Neuronal stem cell (in vitro differentiated cells): ENCODE measurements at regions not wholly inside any gene's neighbourhood (a gene's known extent, or its start where the extent isn't known, plus 50 kb on each side); places are given as distances from the start of the nearest gene placed in this dataset.

ENCODE experiments used
- DNase-seq: peaks from one replicate; pipeline ENCODE4 v3.0.0-alpha.2; 2013; ENCODE audit warnings: low spot score
- H2AFZ ChIP-seq: one replicate; pipeline ENCODE4 v1.6.1; 2013; ENCODE audit warnings: mild to moderate bottlenecking, low read length, inconsistent platforms
- H2AK5ac ChIP-seq: 2 replicates; pipeline ENCODE4 v1.6.1; 2013; ENCODE audit warnings: low read depth, mild to moderate bottlenecking, inconsistent platforms, low read length, moderate library complexity, mixed read lengths
- H2BK120ac ChIP-seq: 2 replicates; pipeline ENCODE4 v1.6.1; 2013; ENCODE audit warnings: low read depth, mild to moderate bottlenecking, inconsistent platforms, low read length, moderate library complexity, mixed read lengths
- H2BK12ac ChIP-seq: one replicate; pipeline ENCODE4 v1.6.1; 2013; ENCODE audit warnings: low read length, inconsistent platforms
- H2BK15ac ChIP-seq: 2 replicates; pipeline ENCODE4 v1.6.1; 2013; ENCODE audit warnings: mild to moderate bottlenecking, low read length, inconsistent platforms, mixed read lengths
- H2BK5ac ChIP-seq: one replicate; pipeline ENCODE4 v1.6.1; 2013; ENCODE audit warnings: inconsistent platforms, mild to moderate bottlenecking, low read length, moderate library complexity
- H3K14ac ChIP-seq: one replicate; pipeline ENCODE4 v1.6.1; 2013; ENCODE audit warnings: low read length, inconsistent platforms
- H3K18ac ChIP-seq: 2 replicates; pipeline ENCODE4 v1.6.1; 2013; ENCODE audit warnings: low read length, inconsistent platforms
- H3K23ac ChIP-seq: 2 replicates; pipeline ENCODE4 v1.6.1; 2013; ENCODE audit warnings: low read depth, mild to moderate bottlenecking, mixed read lengths, low read length, inconsistent platforms; ENCODE audit not compliant: poor library complexity
- H3K27ac ChIP-seq: replicated peaks from 3 replicates; pipeline ENCODE4 v1.5.1; 2013; ENCODE audit warnings: low read length, inconsistent platforms
- H3K27me3 ChIP-seq, 3 experiments: 2 replicates each; pipeline ENCODE4 v1.6.1; 2013; ENCODE audit warnings: low read length in 3 of 3, mild to moderate bottlenecking in 2 of 3, inconsistent platforms in 1 of 3, low read depth in 1 of 3, mixed read lengths in 1 of 3, moderate library complexity in 1 of 3; ENCODE audit not compliant: control insufficient read depth in 3 of 3, insufficient read depth in 3 of 3
- H3K36me3 ChIP-seq, 2 donors: replicated peaks in 1 of 2; 2 replicates each; pipeline ENCODE4 v1.6.1; 2013; ENCODE audit warnings: low read length in 2 of 2; ENCODE audit not compliant: control insufficient read depth in 2 of 2, insufficient read depth in 2 of 2
- H3K4ac ChIP-seq: 2 replicates; pipeline ENCODE4 v1.6.1; 2013; ENCODE audit warnings: inconsistent platforms, mild to moderate bottlenecking, low read length, moderate library complexity
- H3K4me1 ChIP-seq, 2 donors: 1 replicate in 1 of 2; 2 replicates in 1 of 2; pipeline ENCODE4 v1.6.1; 2013; ENCODE audit warnings: low read length in 2 of 2, low read depth in 1 of 2; ENCODE audit not compliant: control insufficient read depth in 2 of 2, insufficient read depth in 1 of 2
- H3K4me2 ChIP-seq: one replicate; pipeline ENCODE4 v1.6.1; 2013; ENCODE audit warnings: mild to moderate bottlenecking, low read length, inconsistent platforms; ENCODE audit not compliant: insufficient read depth, poor library complexity, severe bottlenecking
- H3K4me3 ChIP-seq, 2 donors: 2 replicates each; pipeline ENCODE4 v1.5.1; 2013; ENCODE audit warnings: low read length in 2 of 2, mild to moderate bottlenecking in 2 of 2, inconsistent platforms in 1 of 2, moderate library complexity in 1 of 2
- H3K79me1 ChIP-seq: one replicate; pipeline ENCODE4 v1.6.1; 2013; ENCODE audit warnings: low read depth, mild to moderate bottlenecking, inconsistent platforms, low read length, moderate library complexity
- H3K9ac ChIP-seq: one replicate; pipeline ENCODE4 v1.6.1; 2013; ENCODE audit warnings: mild to moderate bottlenecking, low read depth, low read length, inconsistent platforms; ENCODE audit not compliant: poor library complexity
- H3K9me3 ChIP-seq, 2 donors: replicated peaks in 1 of 2; 2 replicates each; pipeline versions ENCODE3 to v1.6.1; 2013; ENCODE audit warnings: low read length in 2 of 2, mild to moderate bottlenecking in 2 of 2, inconsistent platforms in 1 of 2, low read depth in 1 of 2, mixed read lengths in 1 of 2, moderate library complexity in 1 of 2; ENCODE audit not compliant: control insufficient read depth in 2 of 2, insufficient read depth in 1 of 2
- H4K8ac ChIP-seq: one replicate; pipeline ENCODE4 v1.6.1; 2013; ENCODE audit warnings: low read depth, mild to moderate bottlenecking, inconsistent platforms, low read length, moderate library complexity
- H4K91ac ChIP-seq: one replicate; pipeline ENCODE4 v1.6.1; 2013; ENCODE audit warnings: low read length, low read depth, mild to moderate bottlenecking, inconsistent platforms; ENCODE audit not compliant: poor library complexity
- WGBS, 2 donors: extraction: QIAGEN DNeasy Blood & Tissue Kit; methylation state at CpG; one replicate each; pipeline ENCODE4 v1.1.7; 2013; ENCODE audit warnings: missing lambda C conversion rate in 2 of 2, mixed read lengths in 1 of 2; ENCODE audit not compliant: insufficient read length in 2 of 2, insufficient replicate concordance in 1 of 2; ENCODE audit errors: extremely low coverage in 2 of 2; 5-methylcytosine and 5-hydroxymethylcytosine counted together

DNA sequence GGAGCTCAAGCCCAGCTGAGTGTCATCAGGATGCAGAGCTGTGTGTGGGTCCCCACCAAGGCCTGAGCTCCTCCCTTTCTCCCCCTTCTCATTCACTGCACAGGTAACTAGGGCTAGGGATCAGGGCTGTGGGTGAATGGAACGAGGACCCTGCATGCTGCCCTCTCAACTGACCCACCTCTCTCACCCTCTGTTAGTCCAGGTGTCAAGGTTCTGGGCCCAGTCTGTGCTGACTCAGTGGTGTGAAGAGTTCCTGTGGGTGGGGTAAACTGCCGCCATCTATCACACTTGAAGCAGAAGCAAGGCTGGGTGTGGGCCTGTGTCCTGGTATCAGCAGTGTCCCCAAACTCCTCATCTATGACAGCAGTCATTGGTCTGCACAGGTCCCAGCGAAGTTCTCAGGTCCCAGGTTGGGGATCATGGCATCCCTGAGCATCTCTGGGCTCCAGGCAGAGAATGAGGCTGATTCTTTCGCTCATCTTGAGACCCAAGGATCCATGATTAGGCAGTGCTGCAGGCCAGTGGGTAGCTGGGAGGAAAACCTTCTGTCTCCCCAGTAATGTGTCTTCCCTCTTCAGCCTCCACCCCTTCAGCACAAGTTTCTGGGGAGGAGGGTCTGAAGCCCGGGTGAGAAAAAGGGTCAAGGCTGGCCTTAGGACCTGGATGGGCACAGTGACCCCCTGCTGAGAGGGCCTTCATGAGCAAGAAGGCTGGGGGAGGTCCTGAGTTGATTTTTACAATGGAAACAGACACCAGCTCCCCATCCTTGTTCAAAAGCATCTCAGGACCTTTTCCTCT is 109.8 kb downstream of the ZNF280B start:
- Histone ChIP-seq H3K4me3 (peak overlapping the region in 1 of 2 donors; percentile 9), H3K18ac (peak overlapping the region; percentile 61), H2BK5ac (no peak overlapping the region), H4K91ac (no peak overlapping the region), H3K4ac (no peak overlapping the region), H3K27me3 (peaks cover 0 to 11% (median 9%) of the 10 kb centered on the region in 3 experiments), H3K14ac (peak overlapping the region; percentile 25), H3K9ac (no peak overlapping the region), H2AK5ac (no peak overlapping the region), H3K79me1 (no peaks in the 10 kb centered on the region), H2BK15ac (peak overlapping the region; percentile 35), H3K23ac (peak overlapping the region; percentile 76), H2BK12ac (peak overlapping the region; percentile 5), H3K4me2 (no peak overlapping the region), H2BK120ac (no peak overlapping the region), H4K8ac (no peak overlapping the region), H3K4me1 (peaks cover 10 to 14% of the 10 kb centered on the region in 2 donors), H3K36me3 (no peaks in the 10 kb centered on the region), H3K9me3 (peaks cover 0 to 4% of the 10 kb centered on the region in 2 donors), H3K27ac (no peak overlapping the region), H2AFZ (no peak overlapping the region)
- no CpG with 5 or more reads among the region's 5 CpGs for WGBS, 2 donors
- no peak for DNase-seq

DNA sequence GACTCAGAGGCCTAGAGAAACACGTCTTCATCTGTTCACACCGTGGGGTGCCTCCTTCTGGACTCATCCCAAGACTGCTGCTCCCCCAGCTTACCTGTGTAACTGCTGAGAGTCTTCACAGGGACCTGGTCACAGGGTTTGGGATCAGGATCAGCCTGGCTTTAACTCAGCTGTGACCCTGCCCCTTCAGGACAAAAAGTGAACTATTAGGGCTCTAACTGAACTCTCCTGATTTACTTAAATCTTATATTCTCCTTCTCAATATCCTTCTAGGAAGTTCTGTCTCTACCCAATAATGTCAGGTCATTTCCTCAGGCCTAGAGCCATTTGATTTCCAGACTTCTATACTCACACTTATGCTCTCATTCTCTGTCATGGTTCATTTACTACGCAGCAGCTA is 108.4 kb downstream of the ZNF280B start:
- Histone ChIP-seq H3K4me1 (peaks cover 10 to 14% of the 10 kb centered on the region in 2 donors), H4K8ac (no peak overlapping the region), H3K4ac (no peak overlapping the region), H3K4me3 (no peak overlapping the region), H4K91ac (no peak overlapping the region), H2AFZ (no peak overlapping the region), H2AK5ac (no peak overlapping the region), H2BK12ac (no peak overlapping the region), H3K14ac (no peak overlapping the region), H2BK5ac (no peak overlapping the region), H3K27me3 (peaks cover 0 to 13% (median 9%) of the 10 kb centered on the region in 3 experiments), H3K4me2 (no peak overlapping the region), H3K23ac (no peak overlapping the region), H3K27ac (no peak overlapping the region), H3K18ac (no peak overlapping the region), H2BK120ac (no peak overlapping the region), H3K79me1 (no peaks in the 10 kb centered on the region), H3K9ac (no peak overlapping the region), H2BK15ac (no peak overlapping the region), H3K9me3 (no peaks in the 10 kb centered on the region), H3K36me3 (no peaks in the 10 kb centered on the region)
- DNase-seq = no peak
- no CpG with 5 or more reads among the region's 3 CpGs for WGBS, 2 donors

DNA sequence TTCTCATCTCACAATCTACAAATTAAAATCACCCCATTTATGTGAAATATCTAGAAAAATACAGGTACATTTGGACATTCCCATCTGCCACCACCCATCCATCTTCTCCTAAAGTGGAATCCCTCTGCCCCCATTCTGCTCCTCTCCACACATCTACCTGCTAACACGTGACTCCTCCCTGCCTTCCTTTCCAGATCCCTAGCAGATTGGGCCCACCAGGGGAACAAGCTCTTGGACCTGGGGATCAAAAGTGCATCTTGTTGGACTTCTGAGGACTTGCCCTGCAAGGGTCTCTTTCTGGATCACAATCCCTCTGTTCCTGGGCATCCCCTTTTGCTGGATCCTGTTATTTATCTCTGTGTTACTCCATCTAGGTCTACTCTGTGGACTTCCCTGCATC is 107.6 kb downstream of the ZNF280B start:
- no peak overlapping the region for H3K4me2 ChIP-seq
- no peaks in the 10 kb centered on the region for H3K36me3 ChIP-seq
- H3K14ac ChIP-seq = no peak overlapping the region
- no peak overlapping the region for H3K23ac ChIP-seq
- no peaks in the 10 kb centered on the region for H3K79me1 ChIP-seq
- H2BK12ac ChIP-seq = no peak overlapping the region
- H3K27me3 ChIP-seq = peaks cover 0 to 10% (median 9%) of the 10 kb centered on the region in 3 experiments
- H2BK5ac ChIP-seq = no peak overlapping the region
- H3K4ac ChIP-seq = no peak overlapping the region
- no peak overlapping the region for H3K18ac ChIP-seq
- no peak overlapping the region for H3K27ac ChIP-seq
- no peak overlapping the region for H4K8ac ChIP-seq
- no peak overlapping the region for H2BK120ac ChIP-seq
- no peak overlapping the region for H2BK15ac ChIP-seq
- no peak overlapping the region for H4K91ac ChIP-seq
- H3K9me3 ChIP-seq = no peaks in the 10 kb centered on the region
- no peak overlapping the region for H2AFZ ChIP-seq
- no peak overlapping the region for H3K4me3 ChIP-seq
- WGBS, 2 donors = no CpG with 5 or more reads among the region's 1 CpG
- peaks cover 10 to 14% of the 10 kb centered on the region in 2 donors for H3K4me1 ChIP-seq
- DNase-seq = no peak
- no peak overlapping the region for H2AK5ac ChIP-seq
- H3K9ac ChIP-seq = no peak overlapping the region

DNA sequence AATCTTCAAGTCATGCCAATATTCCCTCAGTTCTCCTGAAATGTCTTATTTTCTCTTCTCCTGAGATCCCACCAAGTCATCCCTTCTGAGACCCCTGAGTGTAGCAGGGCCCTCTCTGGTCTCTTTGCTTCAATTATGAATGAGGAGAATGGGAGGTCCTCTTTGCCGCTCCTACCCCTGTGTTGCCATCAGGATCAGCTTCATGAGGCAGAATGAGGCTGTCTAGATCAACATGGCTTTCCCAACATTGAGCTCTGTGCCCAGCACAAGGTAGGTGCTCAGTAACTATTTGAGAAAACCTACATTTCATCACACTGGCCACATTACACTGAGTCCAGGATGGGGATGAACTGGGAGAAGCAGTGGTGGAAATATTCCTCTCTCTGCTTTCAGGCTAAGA is 107.2 kb downstream of the ZNF280B start:
- WGBS, 2 donors = no CpG with 5 or more reads among the region's 1 CpG

More for the DNA sequence above, 107.2 kb downstream of the ZNF280B start:
- no peak overlapping the region for H3K4me2 ChIP-seq
- H3K4me3 ChIP-seq = no peak overlapping the region
- no peak overlapping the region for H2BK5ac ChIP-seq
- H4K91ac ChIP-seq = no peak overlapping the region
- H2AFZ ChIP-seq = no peak overlapping the region
- no peak overlapping the region for H3K23ac ChIP-seq
- no peaks in the 10 kb centered on the region for H3K79me1 ChIP-seq
- H3K9ac ChIP-seq = no peak overlapping the region
- H3K18ac ChIP-seq = no peak overlapping the region
- H2BK120ac ChIP-seq = no peak overlapping the region
- H3K27me3 ChIP-seq = peaks cover 0 to 11% (median 9%) of the 10 kb centered on the region in 3 experiments
- no peak for DNase-seq
- H2BK15ac ChIP-seq = no peak overlapping the region
- H3K14ac ChIP-seq = no peak overlapping the region
- H2BK12ac ChIP-seq = no peak overlapping the region
- no peak overlapping the region for H2AK5ac ChIP-seq
- no peaks in the 10 kb centered on the region for H3K9me3 ChIP-seq
- peaks cover 10 to 14% of the 10 kb centered on the region in 2 donors for H3K4me1 ChIP-seq
- H3K27ac ChIP-seq = no peak overlapping the region
- H3K36me3 ChIP-seq = no peaks in the 10 kb centered on the region
- H4K8ac ChIP-seq = no peak overlapping the region
- no peak overlapping the region for H3K4ac ChIP-seq
